ENCODE measurements at regions not wholly inside any gene's neighbourhood (a gene's known extent, or its start where the extent isn't known, plus 50 kb on each side); places are given as distances from the start of the nearest gene placed in this dataset.

DNA sequence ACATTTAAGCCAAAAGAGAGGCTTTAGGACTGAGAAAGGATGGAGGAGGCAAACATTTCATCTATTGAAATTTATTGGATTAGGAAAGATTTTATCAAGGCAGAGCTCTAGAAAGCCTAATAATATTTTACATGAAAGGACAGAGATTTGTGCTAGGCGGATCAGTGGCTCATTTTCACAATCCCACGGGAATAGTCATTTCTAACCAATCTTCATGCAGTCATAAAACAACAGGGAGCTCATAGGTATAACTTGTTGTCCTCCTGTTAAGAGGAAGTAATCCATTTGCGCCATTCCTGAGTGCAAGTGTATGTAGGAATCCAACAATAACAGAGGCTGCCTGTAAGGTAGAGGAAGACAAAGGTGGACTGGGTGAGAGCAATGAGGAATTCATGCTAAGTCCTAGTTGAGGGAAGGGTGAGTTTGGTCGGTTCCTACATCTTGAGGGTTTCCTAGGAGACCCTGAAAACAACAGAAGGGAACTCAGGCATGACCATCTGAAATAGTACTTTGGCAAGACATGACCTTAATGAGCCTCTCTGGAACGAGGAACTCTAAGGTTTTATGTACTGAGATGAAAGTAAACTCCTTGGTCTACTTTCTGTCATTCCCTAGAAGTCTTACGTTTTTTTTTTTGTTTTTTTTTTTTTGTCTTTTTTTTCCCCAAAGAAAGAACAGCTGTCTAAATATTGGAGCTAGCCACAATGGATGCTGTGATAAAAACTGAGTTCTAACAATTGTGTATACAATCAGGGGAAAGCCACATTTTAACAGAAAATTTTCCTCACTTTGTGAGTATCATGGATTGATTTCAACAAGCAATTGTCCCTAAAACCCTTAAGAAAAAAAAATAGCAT lies 89.7 kb downstream of the GEMIN8 start:
- TF ChIP-seq, protein P1, sequence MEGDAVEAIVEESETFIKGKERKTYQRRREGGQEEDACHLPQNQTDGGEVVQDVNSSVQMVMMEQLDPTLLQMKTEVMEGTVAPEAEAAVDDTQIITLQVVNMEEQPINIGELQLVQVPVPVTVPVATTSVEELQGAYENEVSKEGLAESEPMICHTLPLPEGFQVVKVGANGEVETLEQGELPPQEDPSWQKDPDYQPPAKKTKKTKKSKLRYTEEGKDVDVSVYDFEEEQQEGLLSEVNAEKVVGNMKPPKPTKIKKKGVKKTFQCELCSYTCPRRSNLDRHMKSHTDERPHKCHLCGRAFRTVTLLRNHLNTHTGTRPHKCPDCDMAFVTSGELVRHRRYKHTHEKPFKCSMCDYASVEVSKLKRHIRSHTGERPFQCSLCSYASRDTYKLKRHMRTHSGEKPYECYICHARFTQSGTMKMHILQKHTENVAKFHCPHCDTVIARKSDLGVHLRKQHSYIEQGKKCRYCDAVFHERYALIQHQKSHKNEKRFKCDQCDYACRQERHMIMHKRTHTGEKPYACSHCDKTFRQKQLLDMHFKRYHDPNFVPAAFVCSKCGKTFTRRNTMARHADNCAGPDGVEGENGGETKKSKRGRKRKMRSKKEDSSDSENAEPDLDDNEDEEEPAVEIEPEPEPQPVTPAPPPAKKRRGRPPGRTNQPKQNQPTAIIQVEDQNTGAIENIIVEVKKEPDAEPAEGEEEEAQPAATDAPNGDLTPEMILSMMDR (IDR thresholded peaks at IDR 0.05; ENCODE audit: low read depth, low read length, poor library complexity, severe bottlenecking): no peak
- no peak for TF ChIP-seq EZH2phosphoT487 (IDR thresholded peaks at IDR 0.05; ENCODE audit: borderline replicate concordance, low read length)
